Amniotic stem cell (primary cell): ENCODE measurements at regions not wholly inside any gene's neighbourhood (a gene's known extent, or its start where the extent isn't known, plus 50 kb on each side); places are given as distances from the start of the nearest gene placed in this dataset.

Experiments
- DNase-seq: peaks from one replicate; lab custom pipeline; 2025; lab: John Stamatoyannopoulos, UW

GRCh38 chr6:133697185-133697584, 191.7 kb upstream of the TCF21 start:
- DNase-seq, result no peak

GRCh38 chr6:133697666-133698065, 191.2 kb upstream of the TCF21 start:
- no peak for DNase-seq

- DNase-seq, result no peak
These were observed 190.6 kb upstream of the TCF21 start for GRCh38 chr6:133698272-133698671.

- no peak for DNase-seq
These were observed 189.1 kb upstream of the TCF21 start for GRCh38 chr6:133699741-133700385.

- no peak for DNase-seq
These were observed 187.1 kb upstream of the TCF21 start for GRCh38 chr6:133701633-133702331.

- DNase-seq, result no peak
These were observed 184.5 kb upstream of the TCF21 start for GRCh38 chr6:133704371-133704770.

- DNase-seq, result peak; percentile 16
These were observed 183.8 kb upstream of the TCF21 start for GRCh38 chr6:133705066-133705465.

GRCh38 chr6:133705731-133706130, 183.2 kb upstream of the TCF21 start:
- DNase-seq, result peak; percentile 17

GRCh38 chr6:133707456-133707855, 181.5 kb upstream of the TCF21 start:
- DNase-seq, result peak; percentile 50

- DNase-seq, result no peak
These were observed 178.1 kb upstream of the TCF21 start for GRCh38 chr6:133710826-133711225.

- DNase-seq, result no peak
These were observed 173.6 kb upstream of the TCF21 start for GRCh38 chr6:133715270-133715669.

GRCh38 chr6:133724726-133725125, 164.2 kb upstream of the TCF21 start:
- no peak for DNase-seq

- no peak for DNase-seq
These were observed 162.7 kb upstream of the TCF21 start for GRCh38 chr6:133726188-133726587.

GRCh38 chr6:133730881-133731280, 158.0 kb upstream of the TCF21 start:
- DNase-seq, result no peak

GRCh38 chr6:133740218-133740617, 148.7 kb upstream of the TCF21 start:
- no peak for DNase-seq

GRCh38 chr6:133740816-133741215, 148.1 kb upstream of the TCF21 start:
- no peak for DNase-seq

GRCh38 chr6:133741375-133741861, 147.5 kb upstream of the TCF21 start:
- no peak for DNase-seq

- DNase-seq, result no peak
These were observed 145.3 kb upstream of the TCF21 start for GRCh38 chr6:133743621-133744020.

- no peak for DNase-seq
These were observed 142.5 kb upstream of the TCF21 start for GRCh38 chr6:133746417-133746770.

- no peak for DNase-seq
These were observed 140.3 kb upstream of the TCF21 start for GRCh38 chr6:133748628-133749027.

GRCh38 chr6:133749427-133749826, 139.5 kb upstream of the TCF21 start:
- DNase-seq, result no peak

GRCh38 chr6:133752129-133752528, 136.8 kb upstream of the TCF21 start:
- no peak for DNase-seq

GRCh38 chr6:133753756-133754155, 135.2 kb upstream of the TCF21 start:
- DNase-seq, result no peak

GRCh38 chr6:133754298-133754697, 134.6 kb upstream of the TCF21 start:
- DNase-seq, result no peak
